GM18858 (cell line): ENCODE measurements at regions not wholly inside any gene's neighbourhood (a gene's known extent, or its start where the extent isn't known, plus 50 kb on each side); places are given as distances from the start of the nearest gene placed in this dataset.

Experiments
- ATAC-seq: cut with Tn5 transposase; IDR thresholded peaks from one replicate; pipeline ENCODE4 v1.9.1; 2021; ENCODE audit not compliant: unreplicated experiment

- no peak for ATAC-seq
Observed at GRCh38 chr5:155402927-155403640, 389.5 kb downstream of the KIF4B start.

DNA sequence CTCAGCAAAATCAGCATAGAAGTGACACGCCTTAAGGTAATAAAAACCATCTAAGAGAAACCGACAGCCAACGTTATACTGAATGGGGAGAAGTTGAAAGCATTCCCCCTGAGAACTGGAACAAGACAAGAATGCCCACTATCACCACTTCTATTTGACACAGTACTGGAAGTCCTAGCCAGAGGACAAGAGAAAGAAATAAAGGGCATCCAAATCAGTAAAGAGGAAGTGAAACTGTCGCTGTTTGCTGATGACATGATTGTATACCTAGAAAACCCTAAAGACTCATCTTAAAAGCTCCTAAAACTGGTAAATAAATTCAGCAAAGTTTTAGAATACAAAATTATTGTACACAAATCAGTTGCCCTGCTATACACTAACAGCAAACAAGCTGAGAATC lies 393.3 kb downstream of the KIF4B start:
- no peak for ATAC-seq

DNA sequence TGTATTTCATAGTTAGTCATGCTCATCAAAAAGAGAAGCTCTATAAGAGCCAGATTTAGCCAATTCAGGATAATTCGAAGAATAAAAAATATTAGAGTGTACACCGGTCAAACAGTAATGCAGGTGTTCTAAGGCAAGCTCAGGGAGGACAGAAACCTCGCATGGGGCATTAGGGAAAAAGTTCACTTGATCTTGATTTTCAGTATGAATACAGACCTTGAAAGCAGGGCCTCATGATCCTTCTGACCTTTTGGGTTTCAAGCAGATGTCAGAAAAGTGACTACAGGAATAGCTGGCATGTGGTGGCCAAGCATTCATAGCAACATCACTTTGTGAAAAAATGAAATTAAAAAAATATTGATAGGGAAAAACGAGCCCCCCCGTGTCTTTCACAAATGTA lies 394.9 kb downstream of the KIF4B start:
- ATAC-seq, result no peak

- no peak for ATAC-seq
Observed at GRCh38 chr5:155416765-155417164, 403.2 kb downstream of the KIF4B start.

DNA sequence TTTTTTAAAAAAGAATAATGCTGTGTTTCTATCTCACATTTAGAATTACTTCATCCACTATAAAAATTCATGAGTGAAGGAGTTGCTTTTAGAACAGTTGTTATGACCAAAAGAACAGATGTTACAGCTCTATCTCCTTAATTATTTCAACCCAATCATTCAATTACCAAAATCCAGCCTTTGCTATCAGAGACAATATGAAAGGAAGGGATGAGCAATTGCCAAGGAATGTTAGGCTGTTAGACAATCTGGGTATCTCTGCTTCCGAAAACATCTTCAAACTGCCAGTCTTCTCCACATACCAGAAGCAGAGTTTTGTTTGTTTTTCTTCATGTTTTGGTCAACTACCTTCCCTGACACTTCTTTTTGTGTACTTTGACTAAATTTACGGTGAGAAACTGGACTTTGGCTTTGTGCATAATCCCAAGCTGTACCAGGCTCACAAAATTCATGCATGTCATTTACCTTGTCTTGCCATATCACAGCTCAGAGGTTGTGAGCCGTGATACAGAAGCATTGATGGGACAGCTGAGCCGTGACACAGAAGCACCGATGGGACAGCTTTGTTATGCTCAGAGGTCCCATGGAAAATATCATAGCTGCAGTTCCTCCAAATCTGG lies 405.5 kb downstream of the KIF4B start:
- no peak for ATAC-seq

DNA sequence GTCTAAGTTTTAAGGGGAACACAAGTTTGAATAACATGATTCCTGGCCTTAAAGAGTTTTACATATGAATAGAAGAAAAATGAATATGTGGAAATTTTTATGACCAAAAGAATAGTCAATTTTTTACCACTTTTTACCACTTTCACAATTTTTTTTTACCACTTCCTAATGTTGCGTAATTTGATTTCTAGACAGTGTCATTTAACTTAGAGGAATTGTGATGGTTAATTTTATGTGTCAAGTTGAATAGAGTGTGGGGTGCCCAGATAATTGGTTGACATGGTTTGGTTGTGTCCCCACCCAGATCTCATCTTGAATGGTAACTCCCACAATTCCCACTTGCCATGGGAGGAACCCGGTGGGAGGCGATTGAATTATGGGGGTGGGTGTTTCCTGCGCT lies 416.6 kb downstream of the KIF4B start:
- no peak for ATAC-seq

DNA sequence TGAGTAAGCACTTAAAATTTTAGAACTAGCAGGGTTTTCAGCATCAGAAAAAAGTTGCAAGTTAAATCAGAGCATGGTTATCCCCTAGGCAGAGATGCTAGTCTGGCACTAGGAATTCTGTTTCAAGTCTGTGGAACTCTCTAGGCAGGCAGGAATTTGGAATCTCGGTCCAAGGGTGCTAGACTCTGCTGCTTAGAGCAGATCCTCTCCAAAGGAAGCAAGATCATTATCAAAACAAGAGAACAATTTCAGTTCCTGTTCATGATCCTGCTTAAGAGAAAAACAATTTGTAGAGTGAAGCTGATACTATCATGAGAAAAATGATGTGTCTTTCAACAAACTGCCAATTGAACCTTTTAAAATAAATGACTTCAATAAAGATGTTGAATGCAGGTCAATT lies 420.7 kb downstream of the KIF4B start:
- ATAC-seq, result no peak

- ATAC-seq, result no peak
Observed at GRCh38 chr5:155434681-155435080, 421.1 kb downstream of the KIF4B start.

DNA sequence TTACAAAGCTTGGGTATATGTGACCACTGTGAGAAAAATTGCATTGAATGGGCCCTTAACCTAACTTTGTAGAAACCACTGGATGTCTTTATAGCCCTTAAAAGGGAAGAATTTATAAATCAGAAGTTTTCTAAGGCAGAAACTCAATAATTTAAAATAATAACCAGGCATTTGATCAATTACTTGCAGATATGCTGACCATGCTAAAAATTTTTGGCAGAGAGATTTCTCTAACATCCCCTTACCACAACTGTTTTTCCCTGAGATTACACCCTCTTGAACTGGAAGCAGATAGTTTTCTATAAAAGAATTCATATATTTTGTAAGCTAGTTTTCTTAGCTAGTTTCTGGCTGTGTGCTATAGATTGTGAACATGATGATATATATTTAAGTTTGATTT lies 428.3 kb downstream of the KIF4B start:
- ATAC-seq, result no peak

DNA sequence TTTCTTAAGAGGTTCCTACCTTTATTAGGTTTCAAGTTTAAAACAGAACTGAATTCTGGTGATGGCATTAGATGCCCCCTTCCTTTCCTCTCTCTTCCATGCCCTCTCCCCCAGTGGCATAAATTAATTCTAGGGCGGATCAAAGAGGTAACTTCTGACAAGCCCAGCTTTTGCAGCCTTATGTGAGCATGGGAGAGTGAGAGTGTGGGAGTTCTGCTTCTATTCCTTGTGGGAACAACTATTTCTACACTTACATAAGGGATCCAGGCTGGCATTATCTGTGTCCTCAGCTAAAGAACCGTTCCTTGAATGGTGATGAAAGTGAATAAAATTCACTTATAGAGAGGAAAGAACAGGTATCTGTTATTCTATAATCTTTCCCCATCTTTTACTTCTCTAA lies 437.6 kb downstream of the KIF4B start:
- no peak for ATAC-seq

DNA sequence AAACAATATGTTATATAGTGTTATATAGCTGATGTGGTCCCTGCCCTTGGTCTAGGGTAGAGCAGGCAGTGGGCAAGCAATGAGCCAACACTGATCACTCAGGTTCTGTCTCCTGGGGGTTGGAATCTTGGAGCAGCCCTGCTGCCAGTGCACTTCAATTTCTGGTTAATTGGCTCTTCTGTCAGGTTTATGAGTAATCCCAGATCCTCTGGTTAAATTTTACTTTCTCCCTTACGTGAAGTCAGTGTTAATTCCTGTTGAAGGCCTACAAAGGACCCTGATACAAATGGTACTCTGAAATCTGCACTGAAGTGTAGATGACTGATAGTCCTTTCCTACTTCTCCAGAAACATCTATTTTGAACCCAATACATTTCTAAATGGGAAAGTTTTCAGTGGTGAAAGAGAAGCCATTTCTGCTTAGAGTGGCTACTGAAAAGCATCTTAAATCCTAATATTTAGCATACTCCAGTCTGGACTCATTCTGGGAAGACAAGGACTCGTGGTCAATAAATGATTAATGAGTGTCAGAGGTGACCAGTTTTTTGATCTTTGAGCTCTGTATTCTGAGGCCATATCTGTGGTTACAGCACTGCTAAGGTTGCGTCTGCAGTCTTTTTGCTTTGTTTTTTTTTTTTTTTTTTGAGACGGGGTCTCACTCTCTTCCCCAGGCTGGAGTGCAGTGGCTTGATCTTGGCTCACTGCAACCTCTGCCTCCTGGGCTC lies 442.4 kb downstream of the KIF4B start:
- no peak for ATAC-seq

GRCh38 chr5:155459889-155460500 lies 446.4 kb downstream of the KIF4B start:
- no peak for ATAC-seq

DNA sequence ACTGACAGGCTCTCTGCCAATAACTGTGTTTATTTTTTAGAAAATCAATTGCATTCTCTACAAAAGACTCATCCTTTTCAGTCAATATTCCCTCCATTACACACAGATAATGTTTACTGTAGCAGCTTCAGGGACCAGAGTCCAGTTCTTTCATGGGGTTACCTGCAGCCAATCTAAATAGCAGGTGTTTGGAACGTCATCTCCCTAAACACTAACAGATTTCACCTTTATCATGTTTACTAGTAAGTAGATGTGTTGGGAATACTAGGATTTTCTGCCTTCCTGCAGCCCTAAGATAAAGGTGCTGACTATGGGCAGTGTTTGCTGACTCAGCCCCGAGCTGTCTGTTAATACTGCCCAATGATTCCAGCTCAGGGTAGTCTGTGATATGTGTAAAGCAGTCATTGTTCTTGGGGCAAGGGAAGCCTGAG lies 447.0 kb downstream of the KIF4B start:
- ATAC-seq, result no peak

DNA sequence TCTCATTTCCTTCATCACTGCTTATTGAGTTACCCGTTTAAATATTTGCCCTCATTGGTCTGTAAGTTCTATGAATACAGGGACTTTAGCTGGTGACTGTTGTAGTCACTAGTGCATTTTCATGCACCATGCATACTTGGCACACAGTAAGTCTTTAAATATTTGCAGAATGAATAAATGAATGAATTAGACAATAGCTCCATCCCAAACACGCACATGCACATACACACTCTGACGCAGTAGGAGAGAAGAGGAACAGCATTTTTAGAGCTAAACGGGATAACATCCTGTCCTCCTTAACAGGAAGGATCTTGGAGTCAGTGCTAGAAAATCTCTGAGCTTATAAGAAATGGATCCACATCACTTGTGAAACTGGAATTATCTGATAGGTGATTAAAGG lies 447.7 kb downstream of the KIF4B start:
- no peak for ATAC-seq

DNA sequence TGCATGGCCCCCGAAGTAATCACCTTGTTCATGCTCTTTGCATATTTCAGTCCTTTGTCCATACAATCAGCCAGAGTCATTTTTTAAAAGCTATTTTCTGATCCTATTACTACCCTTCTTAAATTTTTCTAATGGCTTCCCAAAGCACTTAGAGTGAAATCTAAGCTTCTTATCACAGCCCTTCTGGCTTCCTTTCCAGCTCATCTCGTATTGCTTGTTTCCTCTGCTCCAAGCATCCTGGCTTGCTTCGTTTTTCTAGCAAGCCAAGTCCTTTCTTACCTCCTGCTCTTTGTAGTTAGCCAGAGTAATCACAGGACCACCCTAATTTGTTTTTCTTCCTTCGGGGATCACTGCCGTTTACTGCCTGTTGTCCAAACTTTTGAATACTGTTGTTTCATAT lies 453.3 kb downstream of the KIF4B start:
- ATAC-seq, result no peak

DNA sequence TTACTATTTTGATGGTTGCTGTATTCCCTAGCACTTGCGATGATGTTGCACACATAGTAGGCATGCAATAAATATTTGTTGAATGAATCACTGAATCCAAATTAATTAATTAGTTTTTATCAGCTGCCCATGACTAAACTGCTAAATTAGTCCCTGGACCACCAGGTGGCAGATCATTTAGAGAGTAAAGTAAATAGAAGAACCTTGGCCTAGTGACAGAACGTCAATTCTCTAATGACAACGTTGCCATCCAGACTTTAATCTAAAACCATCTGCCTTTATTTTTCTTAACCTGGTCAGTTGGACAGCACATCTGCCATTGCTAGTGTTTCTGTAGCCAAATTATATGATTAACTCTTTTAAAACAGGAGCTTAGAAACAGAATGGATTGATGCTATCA lies 457.5 kb downstream of the KIF4B start:
- ATAC-seq, result no peak

- no peak for ATAC-seq
Observed at GRCh38 chr5:155472780-155473179, 459.2 kb downstream of the KIF4B start.

- no peak for ATAC-seq
Observed at GRCh38 chr5:155475318-155475717, 461.8 kb downstream of the KIF4B start.

DNA sequence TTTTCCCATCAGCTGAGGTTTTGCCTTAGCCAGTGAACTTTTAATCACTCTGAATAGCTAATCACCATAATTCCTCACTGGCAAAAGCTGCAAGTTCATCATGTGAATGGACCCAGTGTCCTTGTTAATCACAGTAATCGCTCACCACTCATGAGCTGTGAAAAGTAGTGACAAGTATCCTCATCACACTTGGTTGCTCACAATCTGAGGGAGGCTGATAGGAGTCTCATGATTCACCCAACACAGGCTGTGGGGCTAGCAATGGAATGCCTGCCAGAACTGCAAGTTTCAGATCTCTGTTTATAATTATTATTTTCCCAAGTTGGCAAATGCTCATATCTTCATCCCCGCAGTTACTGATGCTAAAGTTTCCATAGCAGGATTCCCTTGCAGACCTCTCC lies 467.2 kb downstream of the KIF4B start:
- no peak for ATAC-seq

DNA sequence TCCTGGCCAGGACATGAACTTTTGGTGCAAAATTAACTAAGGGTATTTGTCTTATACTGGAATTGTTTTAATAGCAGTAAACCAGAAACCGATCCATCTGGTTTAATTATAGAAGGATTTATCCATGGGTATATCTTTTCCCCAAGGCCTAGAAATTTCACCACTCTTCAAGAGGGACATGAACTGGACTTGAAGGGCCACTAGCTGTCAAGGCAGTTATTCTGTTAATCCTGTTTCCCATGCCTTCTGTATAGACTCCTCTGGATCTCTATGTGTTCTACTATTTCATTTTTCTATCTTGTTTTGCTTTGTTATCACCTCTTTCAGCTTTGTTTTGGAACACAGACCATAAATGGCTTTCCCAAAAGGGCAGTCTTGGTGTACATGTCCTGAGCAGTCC lies 467.6 kb downstream of the KIF4B start:
- ATAC-seq, result no peak

GRCh38 chr5:155482428-155482827 lies 468.9 kb downstream of the KIF4B start:
- no peak for ATAC-seq

DNA sequence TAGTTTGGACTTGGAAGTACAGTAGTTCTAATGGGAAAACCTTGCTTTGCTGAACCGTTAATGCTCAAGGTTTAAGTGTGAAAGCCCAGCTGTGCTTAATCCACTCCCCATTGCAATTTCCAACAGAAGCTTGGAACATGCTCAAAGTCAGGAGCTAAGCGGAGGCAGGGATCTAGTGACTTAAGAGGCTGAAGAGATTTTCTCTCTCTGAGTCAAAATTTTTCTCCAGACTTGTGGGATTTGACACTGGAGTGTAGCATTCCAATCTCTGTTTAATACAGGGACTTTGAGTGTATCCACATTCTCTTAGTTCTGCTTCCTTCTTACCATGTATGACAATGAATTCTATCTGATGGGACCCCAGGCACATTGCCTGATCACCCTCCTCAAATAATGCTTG lies 471.8 kb downstream of the KIF4B start:
- ATAC-seq, result no peak
